ENCODE measurements at regions not wholly inside any gene's neighbourhood (a gene's known extent, or its start where the extent isn't known, plus 50 kb on each side); places are given as distances from the start of the nearest gene placed in this dataset.

DNA sequence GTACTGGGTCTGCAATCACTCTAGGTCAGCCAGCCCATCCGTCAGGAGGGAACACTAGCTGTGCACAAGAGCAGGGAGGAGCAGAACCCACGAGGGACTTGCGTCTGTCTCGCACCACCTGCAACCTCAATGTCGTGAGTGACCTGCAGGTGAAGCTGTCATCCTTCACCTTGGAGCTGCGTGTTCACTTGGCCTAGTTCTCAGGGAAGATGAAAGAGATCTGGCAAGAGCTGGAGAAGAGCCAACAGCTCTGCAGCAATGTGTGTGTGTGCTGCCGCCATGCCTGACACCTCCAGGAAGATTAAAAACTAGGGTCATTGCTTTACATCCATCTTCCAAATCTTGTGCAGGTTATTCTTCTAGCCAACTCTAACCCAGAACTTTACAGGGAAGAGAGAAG lies 117.6 kb upstream of the MRI1 start:
- H3K4me3 ChIP-seq (ENCODE audit: low read depth, low read length), result no peak overlapping the region
- no peak for TF ChIP-seq CTCF (IDR thresholded peaks at IDR 0.05; ENCODE audit: low read depth, low read length, missing control alignments)
- DNase-seq (ENCODE audit: low read depth), result no peak

- no peak overlapping the region for H3K4me3 ChIP-seq (ENCODE audit: low read depth, low read length)
- TF ChIP-seq CTCF (IDR thresholded peaks at IDR 0.05; ENCODE audit: low read depth, low read length, missing control alignments), result no peak
- no peak for DNase-seq (ENCODE audit: low read depth)
Measured at GRCh38 chr19:13644645-13645044, 119.7 kb upstream of the MRI1 start.

DNA sequence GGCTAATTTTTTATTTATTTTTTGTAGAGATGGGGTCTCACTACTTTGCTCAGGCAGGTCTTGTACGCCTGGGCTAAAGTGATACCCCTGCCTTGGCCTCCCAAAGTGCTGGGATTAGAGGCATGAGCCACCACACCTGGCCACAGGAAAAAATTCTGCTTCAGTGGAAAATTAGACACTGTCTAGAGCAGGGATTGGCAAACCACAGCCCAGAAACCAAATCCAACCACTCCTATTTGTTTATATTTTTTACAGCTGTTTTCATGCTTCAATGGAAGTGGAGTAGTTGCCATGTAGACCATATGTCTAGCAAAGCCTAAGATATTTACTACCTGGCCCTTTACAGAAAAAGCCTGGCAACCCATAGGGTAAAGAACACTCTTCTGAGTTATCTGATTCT lies 123.7 kb upstream of the MRI1 start:
- TF ChIP-seq CTCF (IDR thresholded peaks at IDR 0.05; ENCODE audit: low read depth, low read length, missing control alignments), result no peak
- H3K4me3 ChIP-seq (ENCODE audit: low read depth, low read length), result no peak overlapping the region
- no peak for DNase-seq (ENCODE audit: low read depth)

DNA sequence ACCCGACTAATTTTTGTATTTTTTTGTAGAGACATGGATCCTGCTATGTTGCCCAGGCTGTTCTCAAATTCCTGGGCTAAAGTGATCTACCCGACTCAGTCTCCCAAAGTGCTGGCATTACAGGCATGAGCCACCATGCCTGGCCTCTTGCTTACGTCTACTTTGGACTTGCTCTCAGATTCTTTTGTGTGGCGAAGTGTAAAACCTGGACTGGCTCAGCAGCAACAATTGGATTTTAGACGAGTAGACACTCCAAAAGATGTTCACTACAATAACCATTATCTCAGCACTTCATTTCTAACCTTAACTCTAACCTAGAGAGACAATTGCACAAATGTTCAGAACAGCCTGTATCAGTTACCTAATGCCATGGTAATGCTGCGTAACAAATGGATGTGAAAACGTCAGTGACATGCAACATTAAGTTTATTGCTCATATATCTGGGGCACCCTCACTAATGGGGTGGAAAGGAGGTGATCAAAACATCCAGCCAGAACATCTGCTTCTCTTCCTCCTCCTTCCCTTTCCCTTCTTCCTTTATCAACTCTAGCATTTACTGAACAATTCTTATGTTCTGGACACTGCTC lies 124.9 kb upstream of the MRI1 start:
- DNase-seq (ENCODE audit: low read depth), result no peak
- no peak for TF ChIP-seq CTCF (IDR thresholded peaks at IDR 0.05; ENCODE audit: low read depth, low read length, missing control alignments)
- no peak overlapping the region for H3K4me3 ChIP-seq (ENCODE audit: low read depth, low read length)

- TF ChIP-seq CTCF (IDR thresholded peaks at IDR 0.05; ENCODE audit: low read depth, low read length, missing control alignments), result no peak
- DNase-seq (ENCODE audit: low read depth), result no peak
- H3K4me3 ChIP-seq (ENCODE audit: low read depth, low read length), result no peak overlapping the region
Measured at GRCh38 chr19:13637664-13638063, 126.7 kb upstream of the MRI1 start.

- H3K4me3 ChIP-seq (ENCODE audit: low read depth, low read length), result no peak overlapping the region
- DNase-seq (ENCODE audit: low read depth), result no peak
- TF ChIP-seq CTCF (IDR thresholded peaks at IDR 0.05; ENCODE audit: low read depth, low read length, missing control alignments), result no peak
Measured at GRCh38 chr19:13634658-13635057, 128.4 kb upstream of the CACNA1A start.

DNA sequence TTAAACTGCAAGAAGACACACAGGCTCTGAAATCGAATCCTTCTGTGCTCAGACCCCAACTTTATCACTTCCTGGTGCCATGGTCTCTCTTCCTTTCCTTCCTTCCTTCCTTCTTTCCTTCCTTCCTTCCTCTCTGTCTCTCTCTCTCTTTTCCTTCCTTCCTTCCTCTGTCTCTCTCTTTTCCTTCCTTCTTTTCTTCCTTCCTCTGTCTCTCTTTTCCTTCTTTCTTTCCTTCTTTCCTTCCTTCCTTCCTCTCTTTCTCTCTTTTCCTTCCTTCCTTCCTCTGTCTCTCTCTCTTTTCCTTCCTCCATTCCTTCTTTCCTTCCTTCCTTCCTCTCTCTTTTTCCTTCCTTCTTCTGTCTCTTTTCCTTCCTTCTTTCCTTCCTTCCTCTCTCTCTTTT lies 127.2 kb upstream of the CACNA1A start:
- H3K4me3 ChIP-seq (ENCODE audit: low read depth, low read length), result no peak overlapping the region
- DNase-seq (ENCODE audit: low read depth), result no peak
- TF ChIP-seq CTCF (IDR thresholded peaks at IDR 0.05; ENCODE audit: low read depth, low read length, missing control alignments), result no peak
